Left ventricle myocardium superior (tissue), 1 donor: ENCODE measurements at regions not wholly inside any gene's neighbourhood (a gene's known extent, or its start where the extent isn't known, plus 50 kb on each side); places are given as distances from the start of the nearest gene placed in this dataset.
A peak's percentile ranks its signal among the peaks of the same experiment; 100 is the strongest.

ENCODE experiments used
- ATAC-seq: fragments of 200-7000 bp; cut with Tn5 transposase; one replicate; pipeline ENCODE4 v1.9.1; 2020; ENCODE audit warnings: mild to moderate bottlenecking, moderate library complexity
- DNase-seq: peaks from one replicate; pipeline ENCODE4 v3.0.0-alpha.2; 2020
- intact Hi-C: fragments of 100-400 bp; cut with micrococcal nuclease; formaldehyde crosslinking; loops from one replicate; pipeline ENCODE4 v1.11.0; 2022
- donor health status: DM: no; HTN: yes; CAD: no; lungs with severe emphysema.

DNA sequence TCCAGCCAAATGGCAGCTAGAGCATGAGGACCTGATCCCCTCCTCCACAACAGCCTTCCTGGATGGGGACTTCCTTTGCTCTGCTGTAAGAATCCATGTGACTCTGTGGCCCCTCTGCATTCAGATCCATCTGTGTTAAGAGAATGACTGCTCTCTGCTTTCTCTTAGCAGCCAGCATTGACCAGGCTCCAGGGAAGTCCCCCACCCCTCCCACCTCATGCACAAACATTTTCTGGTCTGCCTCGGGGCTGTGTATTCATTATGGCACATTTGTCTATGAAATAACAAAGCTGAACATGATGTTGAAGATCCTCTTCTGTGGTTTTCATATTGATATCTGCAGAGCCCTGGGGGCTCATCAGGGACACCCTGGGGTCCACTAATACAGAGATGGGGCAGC, 201.7 kb downstream of the NUAK1 start:
- DNase-seq (no peak), ATAC-seq (no peak)
- intact Hi-C loops = no loop called here

- intact Hi-C loops = no loop called here
- DNase-seq (no peak), ATAC-seq (no peak)
Observed at GRCh38 chr12:105939181-105939721, 199.5 kb downstream of the NUAK1 start.

DNA sequence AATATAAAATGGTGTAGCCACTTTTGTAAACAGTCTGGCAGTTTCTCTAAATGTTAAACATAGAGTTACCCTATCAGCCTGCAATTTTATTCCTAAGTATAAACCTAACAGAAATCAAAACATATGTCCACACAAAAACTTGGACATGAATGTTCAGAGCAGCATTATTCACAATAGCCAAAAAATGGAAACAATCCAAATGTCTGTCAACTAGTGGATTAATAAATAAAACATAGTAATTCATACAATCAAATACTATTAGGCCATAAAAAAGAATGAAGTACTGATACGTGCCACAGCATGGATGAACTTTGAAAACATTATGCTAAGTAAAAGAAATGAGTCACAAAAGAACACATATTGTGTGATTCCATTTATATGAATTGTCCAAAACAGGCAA, 196.5 kb downstream of the NUAK1 start:
- intact Hi-C loops = no loop called here
- DNase-seq = no peak
- ATAC-seq = no peak

DNA sequence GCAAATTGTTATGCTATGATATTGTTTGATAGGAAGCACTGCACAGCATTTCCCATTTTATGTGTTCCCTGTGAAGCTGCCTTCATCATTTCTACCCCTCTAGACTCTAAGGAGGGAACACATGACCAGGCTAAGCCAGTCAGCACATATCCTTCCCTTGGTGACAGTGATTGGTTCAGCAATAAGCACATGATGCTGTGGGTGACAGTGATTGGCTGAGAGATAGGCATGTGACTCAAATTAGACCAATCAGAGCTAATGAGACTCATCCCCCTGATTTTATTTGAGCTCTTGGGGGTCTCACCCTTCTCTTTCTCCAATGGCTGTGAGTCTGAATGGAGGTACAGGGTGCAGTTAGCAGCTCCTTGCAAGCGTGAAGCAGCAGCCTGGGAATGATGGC, 195.2 kb downstream of the NUAK1 start:
- DNase-seq (no peak), ATAC-seq (no peak)
- intact Hi-C loops = no loop called here

DNA sequence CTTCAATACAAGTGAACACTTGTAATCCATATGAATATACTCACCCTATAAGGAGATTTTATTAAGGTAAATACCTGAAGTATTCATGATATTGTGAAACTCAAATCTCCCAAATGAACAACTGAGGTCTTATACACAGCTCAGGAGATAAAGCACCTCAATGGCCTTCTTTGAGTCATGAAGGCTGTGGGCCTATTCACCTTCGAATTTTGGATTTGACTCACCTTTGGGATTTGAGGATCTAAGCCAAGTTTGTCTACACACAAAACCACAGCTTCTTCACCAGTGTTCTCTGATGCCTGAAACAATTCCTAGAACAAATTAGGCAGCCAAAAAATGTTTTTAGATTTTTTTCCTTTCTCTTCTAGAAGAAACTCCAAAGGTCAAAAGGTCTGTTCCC, 194.1 kb downstream of the NUAK1 start:
- DNase-seq = no peak
- ATAC-seq = no peak
- intact Hi-C loops = no loop called here

- intact Hi-C loops = no loop called here
- no peak for ATAC-seq
- DNase-seq = no peak
Observed at GRCh38 chr12:105945880-105946279, 192.9 kb downstream of the NUAK1 start.

DNA sequence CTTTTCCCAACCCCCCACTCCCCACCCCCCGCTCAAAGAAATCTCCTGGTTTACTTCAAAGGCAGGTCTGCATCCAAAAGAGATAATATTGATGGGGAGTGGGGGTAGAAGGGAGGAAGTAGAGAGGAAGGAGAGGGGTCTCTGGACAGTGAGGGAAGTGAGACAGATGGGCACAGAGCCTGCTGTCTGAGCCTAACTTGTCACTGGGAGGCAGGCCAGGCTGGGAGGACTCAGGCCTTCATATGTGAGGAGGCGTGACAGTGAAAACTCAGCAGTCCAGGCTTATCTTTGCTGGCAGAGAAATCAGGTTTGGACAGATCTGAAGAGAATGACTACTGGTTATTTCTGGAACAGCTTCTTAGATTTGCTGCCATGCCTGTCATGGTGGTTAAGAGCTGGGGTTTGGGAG, 192.3 kb downstream of the NUAK1 start:
- DNase-seq (peak; percentile 75), ATAC-seq (peak; percentile 93)
- intact Hi-C loops = no loop called here

GRCh38 chr12:105947906-105948305, 190.8 kb downstream of the NUAK1 start:
- intact Hi-C loops = no loop called here
- no peak for DNase-seq
- ATAC-seq = peak; percentile 49

- no peak for ATAC-seq
Observed at GRCh38 chr12:105948331-105948730, 190.4 kb downstream of the NUAK1 start.

GRCh38 chr12:105949391-105949790, 189.4 kb downstream of the NUAK1 start:
- no peak for ATAC-seq
- intact Hi-C loops = no loop called here

More at GRCh38 chr12:105948331-105948730, 190.4 kb downstream of the NUAK1 start:
- DNase-seq = no peak
- intact Hi-C loops = no loop called here

DNA sequence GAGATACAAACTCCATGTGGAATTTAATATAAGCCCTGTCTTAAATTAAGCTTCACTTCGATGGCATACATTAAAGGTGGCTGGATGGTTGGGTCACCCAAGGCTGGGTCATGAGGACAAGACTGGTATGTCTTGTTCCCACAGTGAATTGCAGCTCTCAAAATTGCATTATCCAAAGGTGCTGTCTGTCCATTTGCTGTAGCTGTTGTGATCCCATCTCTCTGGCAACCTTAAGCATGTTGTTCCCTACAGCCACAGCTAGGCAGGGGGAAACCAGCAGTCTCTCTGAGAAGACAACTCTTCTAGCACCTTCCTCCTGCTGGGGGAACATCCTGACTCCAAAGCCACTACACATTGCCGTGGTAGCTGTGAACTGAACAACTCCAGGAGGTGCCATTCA, 187.0 kb downstream of the NUAK1 start:
- ATAC-seq = peak; percentile 11
- no peak for DNase-seq
- intact Hi-C loops = no loop called here

More at GRCh38 chr12:105949391-105949790, 189.4 kb downstream of the NUAK1 start:
- DNase-seq = no peak

GRCh38 chr12:105954951-105955931, 183.5 kb downstream of the NUAK1 start:
- DNase-seq (no peak), ATAC-seq (peak; percentile 76)
- intact Hi-C loops = no loop called here

DNA sequence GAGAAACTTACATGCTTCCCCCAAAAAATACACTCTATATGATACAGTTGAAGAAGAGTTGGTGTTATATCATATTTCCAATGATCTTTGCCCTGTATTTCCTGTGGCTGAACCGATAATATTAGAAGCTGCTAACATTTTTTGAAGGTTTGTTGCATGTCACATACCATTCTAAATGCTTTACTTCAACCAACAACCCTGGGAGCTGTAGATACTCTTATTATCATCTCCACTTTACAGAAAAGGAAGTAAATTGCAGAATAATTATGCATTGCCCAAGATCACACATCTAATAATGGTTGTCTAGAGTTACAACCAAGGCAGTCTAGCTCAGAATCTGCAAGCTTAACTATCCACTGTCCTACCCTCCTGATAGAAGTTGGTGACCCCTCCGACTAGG, 182.8 kb downstream of the NUAK1 start:
- ATAC-seq = no peak
- no peak for DNase-seq
- intact Hi-C loops = no loop called here

GRCh38 chr12:105956662-105957457, 181.9 kb downstream of the NUAK1 start:
- ATAC-seq (peak; percentile 60), DNase-seq (no peak)
- intact Hi-C loops = no loop called here

GRCh38 chr12:105960319-105961083, 178.3 kb downstream of the NUAK1 start:
- intact Hi-C loops = loop anchor here (10.0 kb wide), 1 partner anchor 114 kb away; no protein-coding TSS in a partner anchor
- DNase-seq = no peak
- peak; percentile 40 for ATAC-seq

- ATAC-seq (no peak), DNase-seq (no peak)
- intact Hi-C loops = loop anchor here (10.0 kb wide), 1 partner anchor 113 kb away; no protein-coding TSS in a partner anchor
Observed at GRCh38 chr12:105961821-105962671, 176.7 kb downstream of the NUAK1 start.

GRCh38 chr12:105967038-105967776, 171.5 kb downstream of the NUAK1 start:
- intact Hi-C loops = loop anchor here (10.0 kb wide), 1 partner anchor 108 kb away; no protein-coding TSS in a partner anchor
- peak; percentile 88 for ATAC-seq
- DNase-seq = no peak
